ENCODE measurements at regions not wholly inside any gene's neighbourhood (a gene's known extent, or its start where the extent isn't known, plus 50 kb on each side); places are given as distances from the start of the nearest gene placed in this dataset.

DNA sequence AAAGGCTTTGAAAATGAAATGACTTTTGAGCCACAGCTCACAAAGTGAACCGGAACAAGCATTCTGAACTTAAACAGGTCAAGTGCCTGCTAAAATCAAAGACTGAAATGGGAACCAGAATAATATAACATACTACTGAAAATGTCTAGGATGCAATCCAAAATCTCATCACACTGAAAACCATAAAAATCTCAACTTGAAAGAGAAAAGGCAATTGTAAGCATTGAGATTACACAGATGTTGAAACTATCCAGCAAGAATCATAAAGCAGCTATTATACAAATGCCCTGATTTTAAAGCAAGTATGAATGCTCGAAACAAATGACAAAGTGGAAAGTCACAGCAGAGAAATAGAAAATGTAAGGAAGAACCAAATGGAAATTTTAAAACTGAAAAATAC, 211.5 kb upstream of the GAS1 start:
- H3K9me3 ChIP-seq (ENCODE audit: low read length), result no peaks in the 10 kb centered on the region
- no peak overlapping the region for H2AFZ ChIP-seq (ENCODE audit: low read depth, low read length)
- H3K27me3 ChIP-seq (ENCODE audit: insufficient read depth, low read length), result no peaks in the 10 kb centered on the region
- no peaks in the 10 kb centered on the region for H3K4me1 ChIP-seq (ENCODE audit: insufficient read depth, low read length)
- no peaks in the 10 kb centered on the region for H3K36me3 ChIP-seq (ENCODE audit: insufficient read depth, low read length)
- no peak overlapping the region for H3K4me3 ChIP-seq (ENCODE audit: low read length)

- Histone ChIP-seq H3K27me3 (ENCODE audit: insufficient read depth, low read length) (no peaks in the 10 kb centered on the region), H3K4me3 (ENCODE audit: low read length) (no peak overlapping the region), H2AFZ (ENCODE audit: low read depth, low read length) (no peak overlapping the region), H3K36me3 (ENCODE audit: insufficient read depth, low read length) (no peaks in the 10 kb centered on the region), H3K4me1 (ENCODE audit: insufficient read depth, low read length) (no peaks in the 10 kb centered on the region), H3K9me3 (ENCODE audit: low read length) (no peaks in the 10 kb centered on the region)
These were observed 213.1 kb upstream of the GAS1 start for GRCh38 chr9:87160148-87161102.

DNA sequence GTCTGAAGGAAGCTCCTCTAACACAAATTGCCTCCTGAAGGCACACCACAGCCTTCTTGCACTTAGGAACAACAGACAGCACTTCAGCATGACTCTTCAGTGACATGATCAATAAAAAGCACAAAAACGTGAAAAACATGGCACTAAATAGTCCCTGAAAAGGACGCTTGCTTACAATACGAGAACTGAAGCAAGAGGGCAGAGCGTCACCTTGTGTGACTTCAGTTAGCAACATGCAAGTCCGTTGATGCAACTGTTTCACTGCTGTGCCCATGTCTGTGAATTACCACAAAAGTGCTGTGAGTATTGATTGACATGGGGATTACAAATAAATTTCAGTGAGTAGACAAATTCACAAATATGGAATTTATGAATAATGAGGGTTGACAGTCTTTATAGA, 219.9 kb upstream of the GAS1 start:
- Histone ChIP-seq H3K9me3 (ENCODE audit: low read length) (no peaks in the 10 kb centered on the region), H3K27me3 (ENCODE audit: insufficient read depth, low read length) (no peaks in the 10 kb centered on the region), H3K36me3 (ENCODE audit: insufficient read depth, low read length) (no peaks in the 10 kb centered on the region), H2AFZ (ENCODE audit: low read depth, low read length) (no peak overlapping the region), H3K4me3 (ENCODE audit: low read length) (no peak overlapping the region), H3K4me1 (ENCODE audit: insufficient read depth, low read length) (no peaks in the 10 kb centered on the region)

GRCh38 chr9:87167582-87167981, 220.3 kb upstream of the GAS1 start:
- Histone ChIP-seq H3K9me3 (ENCODE audit: low read length) (no peaks in the 10 kb centered on the region), H3K27me3 (ENCODE audit: insufficient read depth, low read length) (no peaks in the 10 kb centered on the region), H2AFZ (ENCODE audit: low read depth, low read length) (no peak overlapping the region), H3K4me1 (ENCODE audit: insufficient read depth, low read length) (no peaks in the 10 kb centered on the region), H3K36me3 (ENCODE audit: insufficient read depth, low read length) (no peaks in the 10 kb centered on the region), H3K4me3 (ENCODE audit: low read length) (no peak overlapping the region)

GRCh38 chr9:87178302-87178701, 231.0 kb upstream of the GAS1 start:
- no peaks in the 10 kb centered on the region for H3K4me1 ChIP-seq (ENCODE audit: insufficient read depth, low read length)
- H2AFZ ChIP-seq (ENCODE audit: low read depth, low read length), result no peak overlapping the region
- no peaks in the 10 kb centered on the region for H3K9me3 ChIP-seq (ENCODE audit: low read length)
- H3K27me3 ChIP-seq (ENCODE audit: insufficient read depth, low read length), result no peaks in the 10 kb centered on the region
- H3K36me3 ChIP-seq (ENCODE audit: insufficient read depth, low read length), result no peaks in the 10 kb centered on the region
- no peak overlapping the region for H3K4me3 ChIP-seq (ENCODE audit: low read length)

DNA sequence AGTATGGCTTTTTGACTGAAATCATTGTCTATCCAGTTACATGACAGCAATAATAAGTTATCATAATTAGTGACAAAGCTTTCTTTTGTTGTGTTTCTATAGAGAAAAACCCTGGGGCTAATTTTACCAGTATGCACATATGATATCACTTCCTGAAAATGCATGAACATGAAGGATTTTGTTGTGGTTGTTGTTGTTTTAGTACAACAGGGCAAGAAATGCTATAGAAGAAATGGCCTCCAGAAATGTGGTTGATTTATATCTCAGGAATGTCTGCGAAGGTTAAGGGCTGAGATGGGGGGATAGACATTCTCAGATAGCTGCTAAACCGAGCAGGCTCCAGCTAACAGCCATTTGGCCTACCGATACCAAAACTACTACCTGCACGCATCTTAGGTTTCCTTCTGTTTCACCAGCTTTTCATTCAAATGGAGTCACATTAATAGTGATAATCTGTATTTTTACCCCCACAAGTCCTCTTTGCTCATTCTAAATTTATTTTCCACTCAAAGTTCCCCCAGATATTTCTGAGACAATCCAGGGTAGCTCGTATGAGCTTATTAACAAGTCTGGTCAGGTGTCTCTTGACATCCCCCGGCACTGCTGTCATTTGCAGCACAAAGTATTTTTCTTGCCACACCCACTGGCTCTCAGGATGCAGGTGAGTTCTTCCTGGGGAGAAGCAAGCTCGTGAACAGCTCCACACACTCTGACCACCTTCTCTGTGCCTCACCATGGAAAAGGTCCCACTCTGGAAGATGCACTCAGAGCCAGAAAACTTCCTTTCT, 232.4 kb upstream of the GAS1 start:
- H3K9me3 ChIP-seq (ENCODE audit: low read length), result no peaks in the 10 kb centered on the region
- H3K4me1 ChIP-seq (ENCODE audit: insufficient read depth, low read length), result no peaks in the 10 kb centered on the region
- H3K27me3 ChIP-seq (ENCODE audit: insufficient read depth, low read length), result no peaks in the 10 kb centered on the region
- no peak overlapping the region for H3K4me3 ChIP-seq (ENCODE audit: low read length)
- no peak overlapping the region for H2AFZ ChIP-seq (ENCODE audit: low read depth, low read length)
- H3K36me3 ChIP-seq (ENCODE audit: insufficient read depth, low read length), result no peaks in the 10 kb centered on the region

DNA sequence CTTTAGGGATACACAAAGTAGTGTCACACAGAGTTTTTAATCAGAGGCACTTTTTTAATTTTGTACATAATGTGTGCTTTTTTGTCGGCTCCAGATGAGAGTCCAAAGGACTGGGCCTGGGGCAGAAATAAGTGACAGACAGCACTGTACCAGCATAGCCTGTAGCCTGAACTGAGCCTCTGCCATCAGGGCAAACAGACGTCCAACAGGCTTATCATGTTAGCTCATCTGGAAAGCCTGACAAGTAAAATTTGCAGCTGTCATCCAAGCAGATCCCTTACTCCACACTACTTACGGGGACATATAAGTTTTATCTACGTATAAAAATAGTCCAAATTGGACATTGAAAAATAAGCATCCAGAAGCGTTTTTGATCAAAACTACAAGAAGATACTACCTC, 233.1 kb upstream of the GAS1 start:
- no peaks in the 10 kb centered on the region for H3K4me1 ChIP-seq (ENCODE audit: insufficient read depth, low read length)
- no peak overlapping the region for H2AFZ ChIP-seq (ENCODE audit: low read depth, low read length)
- no peaks in the 10 kb centered on the region for H3K36me3 ChIP-seq (ENCODE audit: insufficient read depth, low read length)
- no peak overlapping the region for H3K4me3 ChIP-seq (ENCODE audit: low read length)
- H3K27me3 ChIP-seq (ENCODE audit: insufficient read depth, low read length), result no peaks in the 10 kb centered on the region
- H3K9me3 ChIP-seq (ENCODE audit: low read length), result no peaks in the 10 kb centered on the region

GRCh38 chr9:87180841-87181240, 233.5 kb upstream of the GAS1 start:
- no peak overlapping the region for H2AFZ ChIP-seq (ENCODE audit: low read depth, low read length)
- no peaks in the 10 kb centered on the region for H3K36me3 ChIP-seq (ENCODE audit: insufficient read depth, low read length)
- H3K4me1 ChIP-seq (ENCODE audit: insufficient read depth, low read length), result no peaks in the 10 kb centered on the region
- no peaks in the 10 kb centered on the region for H3K27me3 ChIP-seq (ENCODE audit: insufficient read depth, low read length)
- no peaks in the 10 kb centered on the region for H3K9me3 ChIP-seq (ENCODE audit: low read length)
- no peak overlapping the region for H3K4me3 ChIP-seq (ENCODE audit: low read length)

DNA sequence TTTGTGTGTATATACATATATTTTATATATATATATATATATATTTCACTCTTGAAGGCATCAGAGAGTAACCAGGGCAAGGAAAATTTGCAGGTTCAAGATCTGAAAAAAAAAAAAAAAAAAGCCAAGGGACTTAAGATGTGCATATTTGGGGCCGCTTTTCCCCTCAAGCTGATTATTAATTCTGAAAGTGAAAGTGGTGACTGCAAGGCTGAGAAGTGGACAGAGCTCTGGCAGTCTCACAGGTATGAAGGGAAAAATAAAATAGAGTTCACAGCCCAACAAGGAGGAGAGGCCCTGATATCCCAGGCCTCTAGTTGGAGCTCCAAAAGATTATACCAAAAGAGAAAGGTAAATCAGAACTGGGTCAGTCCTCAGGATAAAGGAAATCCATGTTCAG, 234.4 kb upstream of the GAS1 start:
- H3K4me3 ChIP-seq (ENCODE audit: low read length), result no peak overlapping the region

GRCh38 chr9:87184956-87185642, 237.8 kb upstream of the GAS1 start:
- Histone ChIP-seq H3K4me3 (ENCODE audit: low read length) (no peak overlapping the region), H2AFZ (ENCODE audit: low read depth, low read length) (no peak overlapping the region), H3K9me3 (ENCODE audit: low read length) (no peaks in the 10 kb centered on the region), H3K4me1 (ENCODE audit: insufficient read depth, low read length) (no peaks in the 10 kb centered on the region), H3K36me3 (ENCODE audit: insufficient read depth, low read length) (no peaks in the 10 kb centered on the region), H3K27me3 (ENCODE audit: insufficient read depth, low read length) (no peaks in the 10 kb centered on the region)

More for the DNA sequence above, 234.4 kb upstream of the GAS1 start:
- no peaks in the 10 kb centered on the region for H3K4me1 ChIP-seq (ENCODE audit: insufficient read depth, low read length)
- H3K9me3 ChIP-seq (ENCODE audit: low read length), result no peaks in the 10 kb centered on the region
- no peaks in the 10 kb centered on the region for H3K36me3 ChIP-seq (ENCODE audit: insufficient read depth, low read length)
- no peaks in the 10 kb centered on the region for H3K27me3 ChIP-seq (ENCODE audit: insufficient read depth, low read length)
- no peak overlapping the region for H2AFZ ChIP-seq (ENCODE audit: low read depth, low read length)

- no peaks in the 10 kb centered on the region for H3K4me1 ChIP-seq (ENCODE audit: insufficient read depth, low read length)
- no peaks in the 10 kb centered on the region for H3K9me3 ChIP-seq (ENCODE audit: low read length)
- no peak overlapping the region for H3K4me3 ChIP-seq (ENCODE audit: low read length)
- no peak overlapping the region for H2AFZ ChIP-seq (ENCODE audit: low read depth, low read length)
- H3K36me3 ChIP-seq (ENCODE audit: insufficient read depth, low read length), result no peaks in the 10 kb centered on the region
- H3K27me3 ChIP-seq (ENCODE audit: insufficient read depth, low read length), result no peaks in the 10 kb centered on the region
These were observed 240.3 kb upstream of the GAS1 start for GRCh38 chr9:87187656-87188055.

DNA sequence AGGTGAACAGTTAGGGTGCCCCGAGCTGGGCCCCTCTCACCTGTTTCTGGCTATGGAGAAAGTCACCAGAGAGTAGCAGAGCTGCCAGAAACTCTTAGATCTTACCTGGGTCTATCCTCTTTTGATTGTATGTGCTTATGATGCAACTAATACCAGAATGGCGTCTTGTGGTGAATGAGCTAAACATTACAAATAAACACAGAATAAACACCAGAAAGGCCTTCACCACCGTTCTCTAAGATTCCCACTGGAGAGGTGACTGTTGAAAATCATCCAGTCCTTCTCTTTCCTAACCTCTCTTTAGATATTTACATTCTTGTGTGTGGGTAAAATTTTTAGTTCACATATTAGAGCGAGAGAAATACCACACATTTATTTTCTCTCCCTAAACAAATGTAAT, 241.7 kb upstream of the GAS1 start:
- no peaks in the 10 kb centered on the region for H3K27me3 ChIP-seq (ENCODE audit: insufficient read depth, low read length)
- H3K4me3 ChIP-seq (ENCODE audit: low read length), result no peak overlapping the region
- no peaks in the 10 kb centered on the region for H3K36me3 ChIP-seq (ENCODE audit: insufficient read depth, low read length)
- peaks cover 2% of the 10 kb centered on the region for H3K4me1 ChIP-seq (ENCODE audit: insufficient read depth, low read length)
- no peak overlapping the region for H2AFZ ChIP-seq (ENCODE audit: low read depth, low read length)
- no peaks in the 10 kb centered on the region for H3K9me3 ChIP-seq (ENCODE audit: low read length)

DNA sequence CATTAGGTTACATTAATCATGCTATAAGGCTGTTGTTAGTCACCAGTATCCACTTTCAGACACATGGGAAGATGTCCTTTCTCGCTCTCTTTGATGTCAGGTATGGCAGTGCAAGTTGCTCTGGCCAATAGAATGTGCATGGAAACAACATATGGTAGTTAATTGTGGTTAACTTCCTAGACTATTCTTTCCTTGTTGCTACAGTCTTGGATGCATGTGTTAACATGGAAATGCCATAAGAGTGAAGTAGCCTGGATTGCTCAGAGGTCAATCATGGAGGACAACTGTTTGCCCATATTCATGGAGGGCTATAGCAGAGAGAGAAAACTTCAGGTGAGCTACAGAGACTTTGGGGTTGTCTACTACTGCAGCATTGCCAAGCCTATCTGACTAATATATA, 245.8 kb upstream of the GAS1 start:
- no peak overlapping the region for H3K4me3 ChIP-seq (ENCODE audit: low read length)
- no peaks in the 10 kb centered on the region for H3K27me3 ChIP-seq (ENCODE audit: insufficient read depth, low read length)
- H3K36me3 ChIP-seq (ENCODE audit: insufficient read depth, low read length), result no peaks in the 10 kb centered on the region
- H2AFZ ChIP-seq (ENCODE audit: low read depth, low read length), result no peak overlapping the region
- H3K9me3 ChIP-seq (ENCODE audit: low read length), result no peaks in the 10 kb centered on the region
- H3K4me1 ChIP-seq (ENCODE audit: insufficient read depth, low read length), result peaks cover 13% of the 10 kb centered on the region

All from neuron (in vitro differentiated cells).